Kidney (tissue), 13 donors: ENCODE measurements at regions not wholly inside any gene's neighbourhood (a gene's known extent, or its start where the extent isn't known, plus 50 kb on each side); places are given as distances from the start of the nearest gene placed in this dataset.
A peak's percentile ranks its signal among the peaks of the same experiment; 100 is the strongest.

ENCODE experiments used
- DNase-seq, 5 donors: peaks; one replicate each; pipeline ENCODE4 v3.0.0-alpha.2; 2013 to 2020
- FAIRE-seq: peaks from 2 replicates; lab custom pipeline; 2012; peaks lifted over from hg19 to GRCh38; lab: Jason Lieb, UNC
- H3K27ac ChIP-seq, 2 donors: one replicate each; pipeline ENCODE4 v1.7.0; 2013; ENCODE audit warnings: low read depth in 2 of 2, low read length in 2 of 2, inconsistent platforms in 1 of 2
- H3K27me3 ChIP-seq: one replicate; pipeline ENCODE4 v1.7.1; 2013; ENCODE audit warnings: low read length, inconsistent platforms; ENCODE audit not compliant: control insufficient read depth, insufficient read depth
- H3K36me3 ChIP-seq, 3 donors: one replicate each; pipeline versions ENCODE4 v1.7.0 to v1.7.1; 2013; ENCODE audit warnings: low read length in 3 of 3, control low read depth in 1 of 3, inconsistent platforms in 1 of 3; ENCODE audit not compliant: insufficient read depth in 3 of 3, control insufficient read depth in 2 of 3
- H3K4me1 ChIP-seq, 3 donors: one replicate each; pipeline versions ENCODE4 v1.7.0 to v1.7.1; 2013; ENCODE audit warnings: low read length in 3 of 3, inconsistent platforms in 1 of 3, low read depth in 1 of 3; ENCODE audit not compliant: control insufficient read depth in 2 of 3, insufficient read depth in 2 of 3
- H3K4me3 ChIP-seq, 3 donors: one replicate each; pipeline versions ENCODE4 v1.7.0 to v1.8.1; 2013; ENCODE audit warnings: low read length in 3 of 3, control low read depth in 1 of 3, inconsistent platforms in 1 of 3
- H3K9ac ChIP-seq, 3 donors: one replicate each; pipeline versions ENCODE4 v1.7.0 to v1.7.1; 2013; ENCODE audit warnings: low read length in 3 of 3, control low read depth in 1 of 3, inconsistent platforms in 1 of 3
- H3K9me3 ChIP-seq, 3 donors: one replicate each; pipeline versions ENCODE4 v1.7.0 to v1.7.1; 2013; ENCODE audit warnings: low read length in 3 of 3, control low read depth in 1 of 3, inconsistent platforms in 1 of 3; ENCODE audit not compliant: control insufficient read depth in 2 of 3, insufficient read depth in 1 of 3
- intact Hi-C: fragments of 100-400 bp; cut with DNase I; formaldehyde crosslinking; loops from one replicate; pipeline ENCODE4 v1.11.1; 2022
- TF ChIP-seq, protein P1 (sequence below): IDR thresholded peaks from 3 replicates; pipeline ENCODE4 v1.5.1; 2012; ENCODE audit warnings: mild to moderate bottlenecking, moderate library complexity, borderline replicate concordance; ENCODE audit not compliant: insufficient read depth; ENCODE audit errors: extremely low read depth
- donor health status: control.
- donor health status: control.
- donor health status: control.
- donor health status: control.
- donor health status: control.
- donor health status: DM: yes; HTN: yes; CAD: no.
- donor health status: Normal renal cell carcinoma (clear cell type).

DNA sequence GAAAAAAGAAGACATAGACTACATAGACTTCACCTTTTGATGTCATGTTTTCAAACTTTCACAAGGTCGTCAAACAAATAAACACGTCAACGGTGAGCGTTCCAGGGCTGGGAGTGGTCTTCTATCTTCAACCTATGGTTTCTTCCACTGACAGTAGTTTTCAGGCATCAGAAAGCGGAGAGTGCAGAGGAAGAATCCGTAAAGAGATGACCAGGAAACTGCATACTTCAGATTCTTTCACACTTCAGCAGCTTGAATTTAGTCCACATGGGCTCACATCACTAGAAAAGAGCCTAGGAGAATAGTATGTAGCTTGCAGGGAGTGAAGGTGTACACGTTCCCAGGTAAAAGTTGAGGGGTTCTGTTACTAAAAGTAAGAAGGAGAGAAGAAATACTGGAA is 58.5 kb downstream of the NPY1R start:
- FAIRE-seq (no peak), DNase-seq (peak in 1 of 5 donors; percentile 12)
- H3K9me3 ChIP-seq: no peaks in the 10 kb centered on the region
- no peaks in the 10 kb centered on the region for H3K4me1 ChIP-seq
- no peak overlapping the region for H3K9ac ChIP-seq
- TF ChIP-seq, protein P1, sequence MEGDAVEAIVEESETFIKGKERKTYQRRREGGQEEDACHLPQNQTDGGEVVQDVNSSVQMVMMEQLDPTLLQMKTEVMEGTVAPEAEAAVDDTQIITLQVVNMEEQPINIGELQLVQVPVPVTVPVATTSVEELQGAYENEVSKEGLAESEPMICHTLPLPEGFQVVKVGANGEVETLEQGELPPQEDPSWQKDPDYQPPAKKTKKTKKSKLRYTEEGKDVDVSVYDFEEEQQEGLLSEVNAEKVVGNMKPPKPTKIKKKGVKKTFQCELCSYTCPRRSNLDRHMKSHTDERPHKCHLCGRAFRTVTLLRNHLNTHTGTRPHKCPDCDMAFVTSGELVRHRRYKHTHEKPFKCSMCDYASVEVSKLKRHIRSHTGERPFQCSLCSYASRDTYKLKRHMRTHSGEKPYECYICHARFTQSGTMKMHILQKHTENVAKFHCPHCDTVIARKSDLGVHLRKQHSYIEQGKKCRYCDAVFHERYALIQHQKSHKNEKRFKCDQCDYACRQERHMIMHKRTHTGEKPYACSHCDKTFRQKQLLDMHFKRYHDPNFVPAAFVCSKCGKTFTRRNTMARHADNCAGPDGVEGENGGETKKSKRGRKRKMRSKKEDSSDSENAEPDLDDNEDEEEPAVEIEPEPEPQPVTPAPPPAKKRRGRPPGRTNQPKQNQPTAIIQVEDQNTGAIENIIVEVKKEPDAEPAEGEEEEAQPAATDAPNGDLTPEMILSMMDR: no peak
- H3K36me3 ChIP-seq: no peaks in the 10 kb centered on the region
- H3K27me3 ChIP-seq: no peaks in the 10 kb centered on the region
- H3K27ac ChIP-seq: no peak overlapping the region
- H3K4me3 ChIP-seq: no peak overlapping the region
- intact Hi-C loops: no loop called here

DNA sequence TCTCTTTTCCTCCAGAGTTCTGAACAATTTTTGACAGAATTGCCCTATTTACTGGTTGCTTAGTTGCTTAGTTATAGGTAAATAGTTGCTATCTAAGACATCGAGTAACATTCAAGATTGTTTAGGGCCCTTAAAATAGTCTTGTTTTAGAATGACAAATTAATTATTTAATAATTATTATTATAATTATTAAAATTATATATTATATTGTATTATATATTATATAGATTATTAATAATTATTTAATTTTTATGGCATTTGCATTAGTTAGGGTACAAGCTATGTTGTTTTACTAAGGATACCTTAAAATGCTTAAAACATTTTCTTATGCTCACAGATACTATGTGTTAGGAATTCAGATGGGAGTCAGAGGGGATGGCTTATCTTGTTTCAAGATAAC is 59.2 kb downstream of the NPY1R start:
- Histone ChIP-seq H3K4me1 (no peaks in the 10 kb centered on the region), H3K36me3 (no peaks in the 10 kb centered on the region), H3K27ac (no peak overlapping the region), H3K9me3 (no peaks in the 10 kb centered on the region), H3K4me3 (no peak overlapping the region), H3K27me3 (no peaks in the 10 kb centered on the region), H3K9ac (no peak overlapping the region)
- no peak for FAIRE-seq
- TF ChIP-seq, protein P1: no peak
- no peak for DNase-seq
- intact Hi-C loops: no loop called here

DNA sequence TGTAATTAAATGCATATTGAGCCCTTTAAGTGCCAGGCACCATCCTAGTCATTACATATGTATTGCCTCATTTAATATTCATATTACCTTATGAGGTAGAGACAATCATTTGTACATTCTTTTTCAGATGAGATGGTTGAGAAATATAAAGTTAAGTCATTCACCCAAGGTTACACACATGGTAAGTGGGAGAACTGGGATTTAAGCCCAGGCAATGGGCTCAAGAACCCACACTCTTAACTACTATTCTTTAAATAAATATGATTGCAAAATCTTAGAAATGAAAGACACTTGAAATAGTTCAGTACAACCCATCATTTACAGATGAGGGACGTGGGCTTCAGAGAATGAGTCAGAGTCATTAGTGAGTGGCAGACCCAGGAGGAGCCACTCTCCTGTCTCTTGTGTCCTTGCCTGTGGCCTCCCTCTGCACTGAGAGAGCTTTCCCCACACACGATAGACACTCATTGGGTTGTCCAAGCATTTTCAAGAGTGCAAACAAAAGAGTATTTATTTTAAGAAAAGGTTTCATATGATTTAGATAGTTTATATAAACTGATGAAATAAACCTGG is 60.8 kb downstream of the NPY1R start:
- no peak overlapping the region for H3K27ac ChIP-seq
- H3K9ac ChIP-seq: no peak overlapping the region
- no peaks in the 10 kb centered on the region for H3K4me1 ChIP-seq
- FAIRE-seq (no peak), DNase-seq (no peak)
- intact Hi-C loops: no loop called here
- H3K27me3 ChIP-seq: no peaks in the 10 kb centered on the region
- no peaks in the 10 kb centered on the region for H3K36me3 ChIP-seq
- no peak overlapping the region for H3K4me3 ChIP-seq
- TF ChIP-seq, protein P1: no peak
- no peaks in the 10 kb centered on the region for H3K9me3 ChIP-seq

DNA sequence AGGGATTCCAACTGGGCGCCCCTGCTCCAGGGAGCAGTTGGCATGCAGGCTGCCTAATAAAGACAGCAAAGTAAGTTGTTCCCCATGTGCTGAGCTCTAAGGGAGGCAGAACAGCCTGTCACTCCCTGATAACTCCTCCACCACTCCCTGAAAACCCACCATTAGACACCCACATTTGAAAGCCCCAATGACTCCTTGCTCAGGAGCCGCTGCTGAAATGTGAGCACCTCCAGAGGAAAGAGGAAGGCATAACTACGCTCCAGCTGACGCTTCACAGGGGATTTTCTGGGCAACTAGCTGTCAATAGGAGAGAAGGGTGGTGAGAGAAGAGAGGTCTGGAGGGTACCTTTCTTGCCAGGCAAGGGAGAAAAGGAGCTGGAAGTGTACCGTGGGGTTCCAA is 62.5 kb downstream of the NPY1R start:
- intact Hi-C loops: no loop called here
- no peaks in the 10 kb centered on the region for H3K27me3 ChIP-seq
- FAIRE-seq: no peak

More for the DNA sequence above, 62.5 kb downstream of the NPY1R start:
- peak in 3 of 5 donors; percentile 21 to 50 (median 36) for DNase-seq
- no peak overlapping the region for H3K27ac ChIP-seq
- no peaks in the 10 kb centered on the region for H3K4me1 ChIP-seq
- TF ChIP-seq, protein P1: no peak
- H3K36me3 ChIP-seq: no peaks in the 10 kb centered on the region
- H3K9me3 ChIP-seq: no peaks in the 10 kb centered on the region
- no peak overlapping the region for H3K4me3 ChIP-seq
- H3K9ac ChIP-seq: no peak overlapping the region
